NCI-H82 (cell line): ENCODE measurements at regions not wholly inside any gene's neighbourhood (a gene's known extent, or its start where the extent isn't known, plus 50 kb on each side); places are given as distances from the start of the nearest gene placed in this dataset.

Experiments
- DNase-seq: peaks from one replicate; lab custom pipeline; 2025; lab: John Stamatoyannopoulos, UW

DNA sequence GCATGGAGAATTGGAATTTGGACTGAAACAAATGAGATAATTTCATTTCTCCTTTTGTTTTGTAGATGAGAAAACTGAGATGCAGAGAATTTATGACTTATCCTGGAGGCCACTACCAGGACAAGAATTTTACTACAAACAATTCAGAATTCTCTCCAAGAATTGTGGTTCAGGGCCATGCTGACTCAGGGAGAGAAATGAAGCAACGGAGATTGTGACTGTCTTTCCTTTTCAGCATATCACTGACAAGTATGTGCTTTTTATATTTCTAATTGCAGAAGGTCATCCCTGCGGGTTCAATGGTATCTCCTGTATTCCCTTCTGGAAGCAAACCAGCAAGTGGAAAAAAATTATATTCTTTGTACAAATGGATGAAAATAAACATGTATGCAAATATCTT is 170.8 kb upstream of the MITF start:
- DNase-seq, result no peak

- no peak for DNase-seq
Observed at GRCh38 chr3:69567710-69568052, 171.6 kb upstream of the MITF start.

DNA sequence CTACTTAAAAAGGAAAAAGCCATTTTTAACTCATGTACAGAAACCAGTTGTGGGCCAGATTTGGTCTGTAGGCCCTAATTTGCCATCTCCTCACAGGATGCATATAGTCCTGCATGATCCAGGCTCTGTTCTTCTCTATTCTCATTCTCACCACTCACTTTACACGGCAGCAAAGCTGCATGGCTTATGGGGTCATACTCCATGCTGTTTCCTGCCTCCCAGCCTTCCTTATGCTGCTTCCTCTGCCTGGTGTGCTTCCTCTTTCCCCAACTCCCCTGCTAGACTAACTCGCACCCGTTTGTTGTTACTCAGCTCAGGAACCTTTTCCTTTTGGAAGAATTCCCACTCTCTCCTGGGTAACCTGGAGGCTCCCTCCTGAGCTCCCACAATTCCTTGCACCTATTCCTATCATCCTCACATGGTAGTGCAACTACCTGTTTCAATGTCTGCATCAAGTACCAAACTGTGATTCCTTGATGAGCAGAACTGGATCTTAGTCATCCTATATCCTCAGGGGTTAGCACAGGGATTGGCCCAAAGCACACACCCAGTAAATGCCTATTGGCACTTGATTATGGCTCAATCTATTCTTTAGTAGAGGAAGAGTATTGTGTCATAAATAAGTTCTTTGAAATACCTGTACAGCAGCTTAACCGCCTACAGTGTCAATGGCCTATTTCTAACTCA is 172.1 kb upstream of the MITF start:
- no peak for DNase-seq

DNA sequence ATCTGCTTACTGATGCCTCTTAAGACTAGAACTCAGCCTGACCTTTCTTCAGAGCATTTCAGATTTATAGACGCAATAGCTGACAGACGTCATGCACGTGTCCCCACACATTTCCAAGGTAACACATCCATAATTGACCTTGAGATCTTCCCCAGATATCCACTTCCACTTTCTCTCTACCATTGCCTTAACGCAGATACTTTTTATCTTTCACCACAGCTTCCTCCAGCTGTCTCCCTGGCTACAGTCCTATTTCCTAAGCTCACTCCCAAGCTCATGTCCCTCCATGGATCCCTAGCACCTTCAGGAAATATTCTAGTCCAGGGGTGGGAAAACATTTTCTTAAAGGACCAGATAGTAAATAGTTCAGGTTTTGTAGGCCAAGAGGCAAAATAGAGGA is 173.0 kb upstream of the MITF start:
- DNase-seq, result no peak

GRCh38 chr3:69565316-69565715 is 173.9 kb upstream of the MITF start:
- no peak for DNase-seq

- no peak for DNase-seq
Observed at GRCh38 chr3:69563981-69564380, 175.3 kb upstream of the MITF start.

DNA sequence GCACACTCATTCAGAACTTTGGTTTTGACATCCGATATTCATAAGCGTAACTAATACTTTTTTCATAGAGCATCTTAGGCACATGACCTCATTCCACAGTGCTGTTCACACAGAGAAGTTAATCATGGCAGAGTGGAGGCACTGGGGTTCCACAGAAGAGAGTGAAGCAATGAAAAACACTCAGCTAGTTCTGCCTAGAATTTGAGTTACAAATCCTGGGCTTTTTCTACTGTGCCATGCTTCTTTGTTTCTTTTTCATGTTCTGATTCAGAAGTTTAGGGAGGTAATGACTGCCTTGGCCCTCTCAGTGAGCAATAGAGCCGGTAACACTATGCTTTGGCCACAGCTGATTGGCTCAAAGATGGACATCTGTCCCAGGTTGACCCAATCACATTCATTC is 176.1 kb upstream of the MITF start:
- no peak for DNase-seq

- DNase-seq, result no peak
Observed at GRCh38 chr3:69562020-69562419, 176.1 kb upstream of the FRMD4B start.

- no peak for DNase-seq
Observed at GRCh38 chr3:69560818-69561217, 174.9 kb upstream of the FRMD4B start.

- DNase-seq, result no peak
Observed at GRCh38 chr3:69560116-69560515, 174.2 kb upstream of the FRMD4B start.

GRCh38 chr3:69558912-69559311 is 173.0 kb upstream of the FRMD4B start:
- no peak for DNase-seq

GRCh38 chr3:69554576-69554975 is 168.7 kb upstream of the FRMD4B start:
- DNase-seq, result no peak

DNA sequence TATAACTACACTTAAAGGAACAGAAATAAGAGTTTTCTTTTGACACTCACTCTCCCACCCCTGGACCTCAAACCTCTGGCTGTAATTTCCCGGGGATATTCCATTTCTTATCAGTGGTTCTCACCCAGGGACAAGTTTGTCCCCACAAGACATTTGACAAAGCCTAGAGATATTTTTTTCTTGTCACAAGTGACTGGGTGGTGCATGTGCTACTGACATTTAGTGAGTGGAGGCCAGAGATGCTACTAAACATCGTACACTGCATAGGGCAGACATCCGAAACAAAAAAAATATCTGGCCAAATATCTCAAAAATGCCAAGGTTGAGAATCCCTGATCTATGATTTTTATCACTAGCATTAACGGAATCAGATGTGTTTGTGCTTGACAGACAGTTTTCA is 168.0 kb upstream of the FRMD4B start:
- DNase-seq, result no peak

DNA sequence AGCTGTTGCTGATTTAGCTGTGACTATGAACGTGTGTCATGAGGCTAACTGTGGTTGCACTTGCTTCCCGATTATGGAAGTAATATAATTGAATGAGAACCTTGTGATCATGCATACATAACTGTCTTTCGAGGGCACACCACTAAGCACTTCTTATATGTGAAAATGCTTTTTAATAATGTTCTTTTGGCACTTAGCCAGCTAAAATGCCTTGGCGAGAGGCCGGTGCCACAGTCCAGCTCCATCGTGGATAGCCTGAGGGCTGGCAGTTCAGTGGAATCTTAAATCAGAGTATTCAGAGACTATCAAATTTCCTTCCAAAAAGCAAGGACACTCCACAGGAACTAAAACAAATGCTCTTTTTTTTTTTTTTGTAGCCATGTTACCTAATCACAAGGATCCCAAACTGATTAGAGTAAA is 161.6 kb upstream of the FRMD4B start:
- no peak for DNase-seq

- no peak for DNase-seq
Observed at GRCh38 chr3:69542805-69543429, 157.0 kb upstream of the FRMD4B start.

DNA sequence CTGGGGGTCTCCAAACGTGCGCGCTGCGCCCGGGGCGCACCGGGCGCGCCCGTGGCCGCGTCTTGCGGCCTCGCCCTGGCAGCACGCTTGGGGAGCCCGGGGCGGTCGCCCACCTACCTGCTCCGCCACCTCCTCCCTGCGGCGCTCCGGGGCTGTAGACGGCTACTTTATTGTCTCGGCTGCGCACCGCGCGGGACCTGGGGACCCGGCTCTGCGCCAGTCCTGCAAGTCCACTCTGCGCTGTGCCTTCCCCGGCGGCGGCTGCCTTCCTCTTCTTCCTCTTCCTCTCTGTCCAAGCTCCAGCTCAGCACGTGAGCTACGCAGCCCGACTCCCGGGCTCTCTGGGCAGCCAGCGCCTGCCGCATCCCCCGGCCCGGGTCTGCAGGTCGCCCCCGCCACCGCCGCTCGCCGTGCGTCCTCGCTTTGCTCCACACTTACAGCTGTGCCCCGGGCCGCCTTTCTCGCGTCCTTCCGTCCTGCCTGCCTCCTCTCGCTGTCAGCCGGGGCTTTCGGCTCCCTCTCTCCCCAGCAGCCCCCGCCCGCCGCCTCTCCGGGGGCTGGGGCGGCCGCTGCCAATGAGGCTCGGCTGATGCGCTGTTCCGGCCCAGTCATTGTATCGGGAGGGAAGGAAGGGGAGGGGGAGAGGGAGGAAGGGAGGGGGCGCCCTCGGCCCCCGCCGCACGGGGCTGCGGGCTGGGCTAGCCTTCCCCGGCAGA is 156.4 kb upstream of the FRMD4B start:
- no peak for DNase-seq

GRCh38 chr3:69541711-69542088 is 155.8 kb upstream of the FRMD4B start:
- no peak for DNase-seq

GRCh38 chr3:69540706-69541581 is 155.1 kb upstream of the FRMD4B start:
- DNase-seq, result no peak

DNA sequence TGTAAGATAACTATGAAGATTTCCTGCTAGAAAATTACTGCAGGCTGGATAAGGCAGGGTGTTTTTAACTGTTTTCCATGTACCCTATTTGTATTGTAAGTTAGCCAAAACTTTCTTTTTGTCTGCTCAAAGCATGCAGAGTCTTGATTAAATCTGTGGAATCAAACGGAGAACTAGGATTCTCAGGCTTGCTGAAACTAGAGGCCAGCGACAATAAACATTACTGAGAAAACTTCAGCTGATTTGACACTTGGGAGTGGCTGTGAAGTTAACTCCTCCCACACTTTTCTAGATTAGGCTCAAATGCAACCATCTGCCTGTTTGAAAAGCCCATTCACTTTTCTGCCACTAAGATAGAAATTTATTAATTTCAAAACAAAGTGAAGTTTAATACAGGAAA is 153.2 kb upstream of the FRMD4B start:
- DNase-seq, result no peak

DNA sequence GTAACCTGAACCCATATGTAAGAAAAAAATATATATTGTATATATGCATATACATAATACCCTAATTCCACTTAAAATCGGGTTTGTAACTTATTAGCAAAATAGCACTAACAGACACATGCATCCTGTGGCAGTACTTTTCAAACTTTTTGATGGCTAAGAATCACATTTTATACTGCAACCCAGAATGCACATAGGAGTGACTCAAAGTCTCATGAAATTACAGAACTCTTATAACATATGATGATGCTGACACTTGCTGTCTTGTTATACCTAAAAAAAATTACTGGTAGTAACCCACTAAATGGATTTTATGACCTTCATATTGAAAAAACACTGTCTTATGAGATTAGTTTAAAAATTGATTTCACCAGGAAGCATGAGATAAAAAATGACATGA is 152.4 kb upstream of the FRMD4B start:
- DNase-seq, result no peak

DNA sequence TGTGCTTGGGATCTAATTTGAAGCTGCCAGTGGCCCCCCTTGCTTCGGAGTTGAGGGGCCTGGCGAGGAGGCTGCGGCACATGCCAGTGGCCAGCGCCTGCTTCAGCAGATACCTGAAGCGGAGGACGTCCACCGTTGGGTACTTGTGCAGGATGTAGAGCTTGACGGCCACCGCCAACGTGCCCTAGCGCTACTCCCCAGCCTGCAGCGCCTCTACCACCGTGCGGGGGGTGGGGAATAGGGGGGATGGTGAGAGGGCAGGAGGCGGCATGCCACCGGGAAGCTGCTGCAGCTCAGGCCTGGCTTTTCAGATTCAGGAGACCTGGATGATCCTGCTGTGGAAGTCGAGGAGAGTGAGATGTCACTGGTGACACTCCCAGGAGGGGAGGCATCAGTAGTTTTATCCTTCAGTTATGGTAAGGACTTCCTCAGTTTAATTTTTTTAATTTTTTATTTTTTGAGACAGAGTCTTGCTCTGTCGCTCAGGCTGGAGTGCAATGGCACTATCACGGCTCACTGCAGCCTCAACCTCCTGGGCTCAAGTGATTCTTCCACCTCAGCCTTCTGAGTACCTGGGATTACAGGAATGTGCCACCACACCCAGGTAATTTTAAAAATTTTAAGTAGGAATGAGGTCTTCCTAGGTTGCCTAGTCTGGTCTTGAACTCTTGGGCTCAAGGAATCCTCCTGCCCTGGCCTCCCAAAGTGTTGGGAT is 150.6 kb upstream of the FRMD4B start:
- no peak for DNase-seq

- no peak for DNase-seq
Observed at GRCh38 chr3:69535613-69536012, 149.7 kb upstream of the FRMD4B start.
